ENCODE measurements at regions not wholly inside any gene's neighbourhood (a gene's known extent, or its start where the extent isn't known, plus 50 kb on each side); places are given as distances from the start of the nearest gene placed in this dataset.
"Not testable (repeated sequence)": the region's sequence is repeated elsewhere in the genome, so short reads cannot be mapped to it uniquely, and the experiment has no call there.

DNA sequence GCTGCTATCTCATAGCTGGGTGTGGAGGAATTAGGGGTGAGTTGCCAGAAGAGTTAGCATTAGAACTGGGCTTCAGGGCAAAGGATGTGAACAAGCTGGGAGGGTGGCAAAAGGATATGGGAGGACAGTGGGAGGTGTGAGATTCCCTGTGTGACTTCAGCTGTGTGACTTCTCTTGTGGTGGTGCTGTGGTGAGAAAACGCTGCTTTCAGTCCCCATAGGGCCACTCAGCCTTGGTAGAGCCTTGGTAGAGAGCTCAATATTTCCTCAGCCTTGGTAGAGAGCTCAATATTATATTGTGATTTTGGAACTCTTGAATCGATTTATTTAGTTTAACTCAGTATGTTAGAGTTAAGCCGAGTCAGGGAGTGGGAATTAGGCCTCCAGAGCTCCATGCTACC lies 499.7 kb downstream of the EDEM1 start:
- DNase-seq (ENCODE audit: low spot score) (no peak), FAIRE-seq (no peak)

DNA sequence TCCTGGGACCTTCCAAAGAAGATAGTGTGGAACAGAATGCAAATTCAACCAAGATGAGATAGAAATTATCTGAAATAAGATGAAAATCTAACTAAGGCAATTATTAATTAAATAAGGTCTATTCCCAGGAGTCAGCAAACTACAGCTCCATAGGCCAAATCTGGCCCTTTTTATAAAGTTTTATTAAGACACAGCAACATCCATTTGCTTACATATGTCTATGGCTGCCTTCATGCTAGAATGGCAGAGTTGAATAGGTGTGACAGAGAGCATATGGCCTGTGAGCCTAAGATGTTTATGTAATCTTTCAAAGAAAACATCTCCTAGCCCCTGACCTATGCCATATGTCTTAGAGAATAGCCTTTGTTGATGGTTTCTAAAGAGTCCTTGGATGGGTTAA lies 503.0 kb downstream of the EDEM1 start:
- no peak for FAIRE-seq
- no peak for DNase-seq (ENCODE audit: low spot score)

DNA sequence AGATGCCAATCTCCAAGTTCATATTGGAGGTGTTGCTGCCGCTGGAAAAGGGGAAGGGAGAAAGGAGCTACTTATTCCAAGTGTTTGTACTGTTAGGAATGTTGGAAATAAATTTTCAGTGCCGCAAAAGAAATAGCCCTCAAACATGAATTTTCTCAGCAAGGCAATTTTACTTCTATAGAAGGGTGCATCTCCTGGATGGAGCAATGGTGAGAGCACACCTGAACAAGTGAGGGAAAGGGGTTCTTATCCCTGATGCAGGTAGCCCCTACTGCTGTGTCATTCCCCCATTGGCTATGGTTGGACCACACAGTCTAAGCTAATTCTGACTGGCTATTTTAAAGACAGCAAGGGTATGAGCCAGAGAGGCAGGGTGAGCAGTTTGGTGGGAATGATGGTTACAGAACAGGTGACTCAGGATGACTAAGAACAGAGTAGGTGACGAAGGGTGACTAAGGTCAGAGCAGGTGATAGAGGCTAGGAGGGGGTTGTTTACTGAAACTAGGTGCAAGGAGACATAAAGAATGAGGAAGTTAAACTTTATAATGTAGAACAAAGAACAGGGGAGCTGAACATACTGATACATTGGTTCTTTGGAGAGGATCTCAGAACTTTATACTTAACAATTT lies 503.5 kb downstream of the EDEM1 start:
- DNase-seq (ENCODE audit: low spot score) (no peak), FAIRE-seq (no peak)

DNA sequence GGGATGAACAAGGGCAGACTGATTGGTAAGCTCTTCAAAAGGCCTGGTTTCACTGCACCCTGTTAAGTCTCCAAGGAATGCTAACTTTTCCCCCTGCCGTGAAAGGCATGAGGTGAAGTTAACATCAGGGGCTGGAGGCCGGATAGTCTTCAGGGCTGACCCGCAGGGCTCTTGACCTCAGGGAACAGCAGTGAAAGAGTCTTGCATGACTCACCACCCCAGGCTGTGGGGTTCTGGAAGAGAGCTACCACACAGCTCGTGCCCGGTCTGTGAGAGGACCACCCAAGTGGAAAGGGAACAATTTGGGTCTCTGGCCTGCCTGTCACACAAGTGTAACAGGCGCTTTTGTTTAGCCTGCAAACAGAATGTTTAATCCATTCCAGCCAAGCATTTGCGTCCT lies 504.9 kb downstream of the EDEM1 start:
- FAIRE-seq: no peak
- DNase-seq (ENCODE audit: low spot score): no peak

DNA sequence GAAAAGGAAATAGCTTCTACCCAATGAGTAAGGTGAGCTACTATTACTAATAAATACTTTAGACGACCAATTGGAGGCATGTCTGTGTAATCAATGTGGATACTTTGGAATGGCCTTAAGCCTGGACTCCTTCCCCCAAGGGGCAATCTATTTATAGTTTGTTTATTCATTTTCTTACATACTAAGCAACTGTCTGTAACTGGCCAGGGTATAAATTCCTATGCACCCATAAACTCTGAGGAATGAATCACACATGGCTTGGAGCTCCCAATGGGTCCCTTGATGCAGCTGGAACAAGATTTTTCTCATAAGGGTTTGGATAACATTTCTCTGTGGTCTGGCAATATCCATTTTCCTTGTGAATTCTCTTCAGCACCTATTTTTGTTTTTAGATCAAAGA lies 506.8 kb downstream of the EDEM1 start:
- no peak for DNase-seq (ENCODE audit: low spot score)
- no peak for FAIRE-seq

DNA sequence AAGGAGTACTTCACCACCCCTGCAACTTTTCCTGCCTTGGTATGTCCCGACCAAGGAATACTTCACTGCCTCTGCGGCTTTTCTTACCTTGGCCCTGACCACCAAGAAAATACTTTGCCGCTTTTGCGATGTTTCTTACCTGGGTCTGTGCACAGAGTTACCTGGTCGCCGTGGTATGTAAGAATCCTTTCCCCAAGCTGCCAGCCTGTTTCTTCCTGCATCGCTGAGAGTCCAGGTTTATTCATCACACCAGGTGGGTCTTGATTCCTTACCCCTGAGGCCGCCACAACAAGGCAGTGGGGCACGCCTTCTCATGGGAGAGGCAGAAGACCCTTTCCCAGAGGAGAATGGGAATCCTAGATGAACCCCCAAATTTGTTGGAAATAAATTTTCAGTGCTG lies 511.3 kb downstream of the EDEM1 start:
- no peak for FAIRE-seq

DNA sequence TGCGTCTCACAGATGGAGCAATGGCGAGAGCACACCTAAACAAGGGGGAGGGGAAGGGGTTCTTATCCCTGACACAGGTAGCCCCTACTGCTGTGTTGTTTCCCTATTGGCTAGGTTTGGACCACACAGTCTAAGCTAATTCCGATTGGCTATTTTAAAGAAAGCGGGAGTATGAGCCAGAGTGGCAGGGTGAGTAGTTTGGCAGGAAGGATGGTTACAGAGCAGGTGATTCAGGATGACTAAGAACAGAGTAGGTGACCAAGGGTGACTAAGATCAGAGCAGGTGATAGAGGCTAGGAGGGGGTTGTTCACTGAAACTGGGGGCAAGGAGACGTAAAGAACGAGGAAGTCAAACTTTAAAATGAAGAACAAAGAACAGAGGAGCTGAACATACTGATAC lies 511.8 kb downstream of the EDEM1 start:
- FAIRE-seq: no peak
- no peak for DNase-seq (ENCODE audit: low spot score)

More for the DNA sequence above, 511.3 kb downstream of the EDEM1 start:
- DNase-seq (ENCODE audit: low spot score): no peak

DNA sequence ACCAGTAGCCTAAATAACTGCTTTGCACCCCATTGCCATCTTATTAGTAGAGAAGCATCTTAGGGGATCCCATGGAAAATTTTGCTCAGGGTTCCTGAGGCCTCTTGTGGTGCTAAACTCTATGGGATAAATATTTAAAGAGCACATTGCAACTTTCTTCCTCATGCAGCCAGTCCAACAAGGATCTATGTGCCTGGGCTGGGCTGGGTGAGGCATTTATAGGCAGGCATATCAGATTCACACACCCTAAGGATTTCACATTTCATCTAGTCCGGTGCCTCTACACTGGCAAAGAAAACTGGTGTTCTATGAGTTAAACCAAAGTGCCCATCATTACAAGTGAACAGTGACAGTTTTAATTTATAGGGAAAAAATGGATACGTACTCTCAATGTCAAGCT lies 512.3 kb downstream of the EDEM1 start:
- FAIRE-seq (no peak), DNase-seq (ENCODE audit: low spot score) (no peak)

DNA sequence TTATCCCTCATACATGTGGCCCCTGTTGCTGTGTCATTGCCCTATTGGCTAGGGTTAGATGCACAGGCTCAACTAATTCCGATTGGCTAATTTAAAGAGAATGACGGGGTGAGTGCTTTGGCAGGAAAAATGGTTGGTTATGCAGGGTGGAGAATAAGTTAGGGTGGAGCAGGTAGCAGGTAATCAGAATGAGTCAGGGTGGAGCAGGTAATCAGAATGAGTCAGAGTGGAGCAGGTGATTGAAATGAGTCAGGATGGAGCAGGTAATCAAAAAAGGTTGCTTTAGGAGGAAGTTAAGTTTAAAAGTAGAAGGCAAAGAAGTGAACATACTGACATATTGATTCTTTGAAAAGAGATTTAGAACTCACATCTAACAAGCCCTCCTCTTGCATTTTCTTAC lies 513.5 kb downstream of the EDEM1 start:
- not testable (repeated sequence) for FAIRE-seq; DNase-seq (ENCODE audit: low spot score)

DNA sequence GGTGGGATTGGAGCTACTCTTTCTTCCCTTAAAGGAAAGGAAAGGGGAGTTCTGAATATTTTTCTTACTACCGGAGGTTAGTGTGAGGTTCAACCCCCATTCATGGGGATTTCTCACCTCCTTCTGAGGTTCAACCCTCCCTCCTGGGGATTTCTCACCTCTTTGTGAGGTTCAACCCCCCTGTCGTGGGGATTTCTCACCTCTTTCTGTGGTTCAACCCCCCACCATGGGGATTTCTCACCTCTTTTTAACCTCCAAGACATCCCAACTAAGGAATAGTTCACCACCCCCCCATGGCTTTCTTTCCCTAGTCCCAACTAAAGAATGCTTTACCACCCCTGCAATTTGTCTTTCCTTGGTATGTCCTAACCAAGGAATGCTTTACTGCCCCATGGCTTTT lies 520.3 kb downstream of the EDEM1 start:
- DNase-seq (ENCODE audit: low spot score): no peak
- FAIRE-seq: no peak

DNA sequence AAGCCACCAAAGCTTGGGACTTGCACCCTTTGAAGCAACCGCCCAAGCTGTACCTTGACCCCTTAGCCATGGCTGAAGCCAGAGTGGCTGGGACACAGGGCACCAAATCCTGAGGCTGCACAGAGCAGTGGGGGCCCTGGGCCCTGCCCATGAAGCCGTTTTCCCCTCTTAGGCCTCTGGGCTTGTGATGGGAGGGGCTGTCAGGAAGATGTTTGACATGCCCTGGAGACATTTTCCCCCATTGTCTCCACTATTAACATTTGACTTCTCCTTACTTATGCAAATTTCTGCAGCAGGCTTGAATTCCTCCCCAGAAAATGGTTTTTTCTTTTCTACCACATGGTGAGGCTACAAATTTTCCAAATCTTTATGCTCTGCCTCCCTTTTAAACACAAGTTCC lies 522.2 kb downstream of the EDEM1 start:
- FAIRE-seq (no peak), DNase-seq (ENCODE audit: low spot score) (no peak)

DNA sequence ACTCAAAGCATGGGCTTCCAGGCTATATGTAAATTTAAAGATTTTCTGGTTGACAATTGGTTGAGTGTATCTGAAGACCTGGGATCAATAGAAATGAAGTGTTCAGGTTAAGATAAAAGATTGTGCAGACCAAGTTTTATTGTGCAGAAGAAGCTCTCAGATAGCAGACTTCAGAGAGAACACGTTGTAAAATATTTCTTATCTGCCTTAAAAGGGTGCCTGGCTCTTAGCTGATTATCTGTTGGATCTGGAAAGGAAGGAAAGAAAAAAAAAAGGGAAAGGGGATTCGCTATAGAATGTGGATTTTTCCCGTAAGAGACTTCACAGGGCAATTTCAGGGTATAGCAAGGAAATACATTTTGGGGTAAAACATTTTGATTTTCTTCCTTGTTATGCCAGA lies 523.2 kb downstream of the EDEM1 start:
- FAIRE-seq (no peak), DNase-seq (ENCODE audit: low spot score) (no peak)

DNA sequence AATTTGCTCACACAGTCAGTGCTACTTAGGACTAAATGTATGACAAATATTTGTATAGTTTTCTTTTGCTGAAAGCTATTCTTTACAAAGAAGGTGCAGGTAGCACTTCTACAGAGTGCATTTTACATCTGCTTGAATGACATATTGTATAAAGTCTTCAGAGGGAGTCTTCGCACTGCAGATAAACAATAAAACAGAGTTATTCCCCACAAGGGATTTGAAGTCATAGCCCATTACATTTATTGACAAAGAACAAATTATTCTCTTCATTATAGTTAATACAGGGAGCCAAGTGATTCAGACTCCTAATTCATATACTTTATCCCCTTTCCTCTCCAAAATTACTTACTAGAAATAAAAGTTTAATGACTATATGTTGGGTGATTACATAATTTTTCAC lies 529.7 kb downstream of the EDEM1 start:
- DNase-seq (ENCODE audit: low spot score) (no peak), FAIRE-seq (no peak)

DNA sequence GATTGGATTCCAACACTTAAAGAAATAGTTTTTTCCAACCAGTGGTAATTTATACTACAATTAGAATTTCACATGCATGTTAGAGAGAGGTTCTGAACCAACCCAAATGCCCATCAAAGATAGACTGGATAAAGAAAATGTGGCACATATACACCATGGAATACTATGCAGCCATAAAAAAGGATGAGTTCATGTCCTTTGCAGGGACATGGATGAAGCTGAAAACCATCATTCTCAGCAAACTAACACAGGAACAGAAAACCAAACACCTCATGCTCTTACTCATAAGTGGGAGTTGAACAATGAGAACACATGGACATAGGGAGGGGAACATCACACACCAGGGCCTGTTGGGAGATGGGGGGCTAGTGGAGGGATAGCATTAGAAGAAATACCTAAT lies 532.2 kb downstream of the EDEM1 start:
- not testable (repeated sequence) for FAIRE-seq

DNA sequence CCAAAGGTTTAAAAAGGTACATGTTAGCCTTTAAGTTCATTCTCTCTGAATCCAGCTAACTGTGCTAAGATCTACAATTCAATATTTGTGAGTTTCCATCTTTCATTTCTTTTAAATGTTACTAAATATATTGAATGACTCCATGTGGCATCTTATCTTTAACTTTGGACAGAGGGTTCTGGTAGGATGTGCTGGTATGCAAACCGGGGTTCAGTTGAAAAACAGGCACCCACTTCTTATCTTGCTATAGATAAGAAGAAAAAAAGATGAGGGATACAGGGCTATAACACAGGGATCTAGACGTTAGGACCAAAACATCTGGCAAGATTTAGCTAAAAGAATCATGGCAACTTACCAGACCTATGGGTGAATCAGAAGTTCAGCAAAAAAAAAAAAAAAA lies 538.3 kb downstream of the EDEM1 start:
- FAIRE-seq: no peak
- DNase-seq (ENCODE audit: low spot score): no peak

More for the DNA sequence above, 532.2 kb downstream of the EDEM1 start:
- DNase-seq (ENCODE audit: low spot score): not testable (repeated sequence)

DNA sequence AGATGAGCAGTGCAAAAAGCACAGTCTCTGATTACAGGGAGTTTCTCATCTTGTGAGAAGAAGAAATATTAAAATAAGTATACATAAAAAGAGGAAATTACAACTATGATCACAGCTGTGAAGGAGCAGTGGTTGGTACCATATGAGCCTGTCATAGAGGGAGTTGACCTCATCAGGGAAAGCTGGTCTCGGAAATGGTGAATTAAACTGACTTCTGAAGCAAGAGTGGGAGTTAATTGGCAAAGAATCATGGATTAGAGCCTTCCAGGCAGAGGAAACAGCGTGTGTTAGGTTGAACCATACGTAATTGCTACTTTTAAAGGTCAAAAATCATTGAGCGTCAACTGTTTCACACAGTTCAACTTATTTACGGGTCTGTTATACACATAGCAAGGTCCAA lies 539.1 kb downstream of the EDEM1 start:
- no peak for FAIRE-seq

DNA sequence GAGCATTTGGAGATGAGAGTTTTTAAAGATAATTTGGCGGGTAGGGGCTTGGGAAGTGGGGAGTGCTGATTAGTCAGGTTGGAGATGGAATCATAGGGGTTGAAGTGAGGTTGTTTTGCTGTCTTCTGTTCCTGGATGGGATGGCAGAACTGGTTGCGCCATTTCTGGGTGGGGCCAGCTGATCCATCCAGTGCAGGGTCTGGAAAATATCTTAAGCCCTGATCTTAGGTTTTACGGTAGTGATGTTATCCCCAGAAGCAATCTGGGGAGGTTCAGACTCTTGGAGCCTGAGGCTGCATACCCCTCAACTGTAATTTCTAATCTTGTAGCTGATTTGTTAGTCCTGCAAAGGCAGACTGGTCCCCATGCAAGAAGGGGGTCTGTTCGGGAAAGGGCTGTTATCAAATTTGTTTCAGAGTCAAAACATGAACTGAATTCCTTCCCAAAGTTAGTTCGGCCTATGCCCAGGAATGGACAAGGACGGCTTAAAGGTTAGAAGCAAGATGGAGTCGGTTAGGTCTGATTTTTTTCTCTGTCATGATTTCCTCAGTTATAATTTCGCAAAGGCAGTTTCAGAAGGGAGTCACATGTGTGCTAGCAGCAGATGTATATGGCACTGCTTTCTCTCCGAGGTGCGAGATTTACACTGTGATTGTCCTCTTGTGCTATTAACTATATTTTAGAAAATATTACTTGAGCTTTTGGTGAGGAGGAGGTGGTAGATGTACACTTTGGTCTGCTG lies 540.4 kb downstream of the EDEM1 start:
- no peak for FAIRE-seq

More for the DNA sequence above, 539.1 kb downstream of the EDEM1 start:
- DNase-seq (ENCODE audit: low spot score): no peak

DNA sequence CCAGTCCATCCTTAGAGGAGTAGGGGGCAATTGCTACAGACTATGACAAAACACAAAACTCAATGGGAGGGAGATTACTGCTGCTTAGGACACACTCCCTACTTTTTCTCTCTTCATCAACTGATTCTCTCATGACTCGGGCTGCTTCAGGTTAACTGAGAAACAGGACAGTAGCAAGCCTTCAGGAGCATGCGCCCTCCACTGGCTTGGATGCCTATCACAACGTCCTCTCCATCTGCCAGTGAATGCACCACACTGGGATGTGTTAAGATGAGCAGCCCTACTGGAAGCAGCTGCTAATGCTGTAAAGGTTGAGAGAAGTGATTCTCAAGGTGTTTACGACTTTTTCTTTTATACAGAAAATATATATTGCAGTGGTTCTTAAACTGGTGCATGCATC lies 542.3 kb downstream of the EDEM1 start:
- no peak for FAIRE-seq
- no peak for DNase-seq (ENCODE audit: low spot score)

More for the DNA sequence above, 540.4 kb downstream of the EDEM1 start:
- DNase-seq (ENCODE audit: low spot score): no peak

DNA sequence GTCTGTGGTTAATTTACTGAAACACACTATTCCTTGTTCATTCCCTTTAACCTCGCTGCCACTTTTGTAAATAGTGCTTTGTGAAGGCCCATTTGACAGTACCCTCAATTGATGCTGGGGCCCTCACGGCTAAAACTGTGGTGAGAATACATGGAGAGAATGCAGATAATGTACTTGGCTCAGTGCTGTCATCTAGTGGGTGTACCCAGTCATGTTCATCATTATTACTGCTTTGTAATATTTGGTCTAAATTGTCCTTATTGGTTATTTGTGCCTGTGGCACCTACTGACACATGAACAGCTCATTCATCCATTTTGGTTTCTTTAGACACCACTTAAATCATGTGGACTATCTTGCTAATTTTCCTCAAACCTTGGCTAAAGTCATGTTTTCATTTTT lies 543.6 kb downstream of the EDEM1 start:
- DNase-seq (ENCODE audit: low spot score): no peak
- no peak for FAIRE-seq

DNA sequence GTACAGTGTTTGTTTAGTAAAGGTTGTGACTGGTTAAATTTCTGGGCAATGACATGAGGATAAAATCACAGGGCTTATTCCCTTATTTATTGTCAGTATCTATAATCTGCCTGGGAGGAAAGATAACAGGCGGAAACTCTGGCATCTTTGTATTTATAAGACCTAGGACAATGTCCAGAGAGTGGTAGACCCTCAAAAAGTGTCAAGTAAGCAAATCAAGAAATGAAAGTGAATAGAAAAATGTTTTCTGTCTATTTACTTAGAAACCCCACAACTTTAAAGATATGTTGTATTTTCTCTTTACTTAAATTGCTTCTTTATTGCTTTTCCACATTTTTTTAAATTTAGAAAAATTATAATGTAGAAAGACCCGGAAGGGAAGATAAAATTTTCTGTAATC lies 544.6 kb downstream of the EDEM1 start:
- DNase-seq (ENCODE audit: low spot score) (no peak), FAIRE-seq (no peak)

DNA sequence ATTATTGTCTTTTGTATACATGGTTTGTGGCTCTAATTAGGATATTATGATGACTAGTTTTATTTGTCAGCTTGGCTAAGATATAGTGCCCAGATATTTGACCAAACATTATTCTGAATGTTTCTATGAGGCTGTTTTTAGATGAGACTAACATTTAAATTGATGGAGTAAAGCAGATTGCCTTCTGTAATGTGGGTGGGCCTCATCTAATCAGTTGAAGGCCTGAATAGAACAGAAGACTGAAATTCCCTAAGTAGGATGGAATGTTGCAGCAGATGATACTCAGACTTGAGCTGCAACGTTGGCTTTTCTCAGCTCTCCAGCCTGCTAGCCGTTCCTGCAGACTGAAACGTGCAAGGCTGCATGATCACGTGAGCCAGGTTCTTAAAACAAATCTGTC lies 546.5 kb downstream of the EDEM1 start:
- no peak for FAIRE-seq
- DNase-seq (ENCODE audit: low spot score): no peak

DNA sequence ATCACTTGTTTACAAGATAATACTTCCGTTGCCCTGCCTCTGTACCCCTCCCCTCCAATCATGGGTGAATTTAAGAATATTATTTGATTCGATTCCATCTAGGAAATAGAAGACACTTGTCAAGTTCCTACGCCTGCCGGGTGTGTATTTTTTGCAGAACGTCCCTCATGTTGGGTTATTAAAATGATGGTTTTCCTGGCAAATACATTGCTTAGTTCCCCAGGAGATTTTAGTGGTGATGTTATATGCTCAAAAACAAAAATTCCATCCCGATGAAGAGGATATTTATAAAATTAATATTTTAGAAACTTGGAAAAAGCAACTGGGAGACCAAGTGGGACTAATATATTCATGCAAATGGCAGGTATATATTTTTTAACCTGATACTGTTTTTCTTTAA lies 548.4 kb downstream of the EDEM1 start:
- DNase-seq (ENCODE audit: low spot score): no peak
- FAIRE-seq: no peak

DNA sequence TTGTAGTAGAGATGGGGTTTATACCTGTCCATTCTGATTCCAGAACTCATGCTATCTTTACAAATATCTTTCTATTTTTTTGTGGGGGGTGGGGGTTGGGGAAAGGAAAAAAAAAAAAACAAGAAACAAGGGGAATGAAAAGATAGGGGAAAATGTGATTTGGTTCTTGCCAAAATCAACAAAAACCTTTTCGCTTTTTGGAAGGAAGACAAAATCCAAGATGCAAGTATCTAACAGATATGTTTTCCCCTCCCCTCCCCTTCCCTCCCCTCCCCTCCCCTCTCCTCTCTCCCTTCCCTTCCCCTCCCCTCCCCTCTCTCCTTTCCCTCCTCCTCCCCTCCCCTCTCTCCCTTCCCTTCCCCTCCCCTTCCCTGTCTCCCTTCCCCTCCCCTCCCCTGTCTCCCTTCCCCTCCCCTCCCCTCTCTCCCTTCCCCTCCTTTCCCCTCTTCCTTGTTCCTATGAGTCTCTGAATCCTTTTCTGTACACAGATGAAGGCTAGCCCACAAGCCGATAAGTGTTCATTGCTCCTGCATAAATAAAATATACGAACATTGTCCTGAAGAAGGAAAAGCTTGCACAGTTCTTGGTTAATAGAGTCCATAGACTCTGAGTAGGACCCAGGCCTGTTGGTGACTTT lies 551.9 kb downstream of the EDEM1 start:
- no peak for FAIRE-seq
- DNase-seq (ENCODE audit: low spot score): no peak
